ENCODE measurements at regions not wholly inside any gene's neighbourhood (a gene's known extent, or its start where the extent isn't known, plus 50 kb on each side); places are given as distances from the start of the nearest gene placed in this dataset.
"Not testable (repeated sequence)": the region's sequence is repeated elsewhere in the genome, so short reads cannot be mapped to it uniquely, and the experiment has no call there.

DNA sequence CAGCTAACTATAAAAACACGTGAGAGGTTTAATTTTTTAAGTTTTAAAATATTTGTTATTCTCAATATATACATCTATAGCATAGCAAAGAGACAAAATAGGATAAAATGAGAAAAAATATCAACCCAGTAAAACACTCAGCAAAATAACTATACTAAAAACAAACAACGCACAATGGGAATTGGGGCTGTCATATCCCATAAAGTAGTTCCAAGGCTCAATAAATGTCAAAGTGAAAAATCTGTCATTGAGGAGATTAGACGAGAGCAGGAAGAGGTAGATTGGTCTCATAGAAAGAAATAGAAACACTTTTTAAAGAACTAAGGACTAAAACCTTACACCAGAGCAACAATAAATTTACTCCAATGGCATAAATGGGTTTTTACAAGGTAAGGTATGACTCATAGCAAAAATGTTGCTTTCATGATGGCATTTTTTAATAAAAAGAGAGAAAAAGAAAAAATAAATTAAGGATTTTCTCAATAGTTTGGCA lies 153.7 kb downstream of the EVA1A start:
- Mint-ChIP-seq H3K27me3 (no peaks in the 10 kb centered on the region), H3K9me3 (ENCODE audit: low read depth) (peaks cover 14% of the 10 kb centered on the region), H3K27ac (no peak overlapping the region), H3K36me3 (peaks cover 14% of the 10 kb centered on the region), H3K4me1 (ENCODE audit: low read depth) (peaks cover 33% of the 10 kb centered on the region), H3K4me3 (no peak overlapping the region)

DNA sequence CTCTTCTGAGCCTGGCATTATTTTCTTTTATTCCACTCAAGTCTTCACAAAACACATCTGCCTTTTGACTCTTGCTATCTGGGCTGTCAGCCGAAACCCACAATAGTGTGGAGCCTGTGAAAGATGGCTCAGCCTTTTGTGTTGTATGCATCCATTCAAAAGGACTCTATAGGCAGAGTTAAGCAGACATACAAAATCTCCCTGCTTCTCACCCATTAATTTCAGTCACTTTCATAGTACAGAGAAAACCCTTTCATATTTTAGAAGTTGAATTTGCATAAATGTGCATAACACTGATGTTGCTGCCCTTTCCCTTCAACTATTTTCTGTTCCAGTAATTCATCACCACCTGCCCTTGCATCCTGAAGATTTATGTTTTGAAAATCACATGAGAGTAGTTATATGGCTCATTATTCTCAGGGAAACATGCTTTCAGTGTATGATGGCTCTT lies 154.6 kb downstream of the EVA1A start:
- Mint-ChIP-seq H3K4me1 (ENCODE audit: low read depth) (peaks cover 27% of the 10 kb centered on the region), H3K27ac (no peak overlapping the region), H3K4me3 (no peak overlapping the region), H3K9me3 (ENCODE audit: low read depth) (peaks cover 9% of the 10 kb centered on the region), H3K27me3 (no peaks in the 10 kb centered on the region), H3K36me3 (peaks cover 8% of the 10 kb centered on the region)

DNA sequence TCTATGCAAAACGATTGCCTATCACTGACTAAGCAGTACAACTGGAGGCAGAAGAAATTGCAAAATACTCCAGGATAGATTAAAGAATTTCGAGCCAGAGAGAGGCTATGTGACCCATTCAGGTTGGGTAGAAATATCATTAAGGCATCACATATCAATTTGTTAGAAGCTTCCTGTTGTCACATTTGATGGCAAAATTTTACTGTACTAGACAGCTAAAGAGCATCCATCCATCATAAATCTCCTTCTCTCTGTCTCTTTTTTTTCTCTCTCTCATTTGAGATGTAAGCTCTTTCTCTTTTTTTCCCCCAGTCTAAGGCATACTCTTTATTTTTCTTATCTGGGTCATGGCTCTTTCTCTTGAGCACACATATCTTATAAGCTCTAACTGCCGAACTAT lies 155.7 kb downstream of the EVA1A start:
- Mint-ChIP-seq H3K27me3 (no peaks in the 10 kb centered on the region), H3K4me3 (no peak overlapping the region), H3K36me3 (peaks cover 2% of the 10 kb centered on the region), H3K4me1 (ENCODE audit: low read depth) (peaks cover 27% of the 10 kb centered on the region), H3K27ac (peak overlapping the region; percentile 9), H3K9me3 (ENCODE audit: low read depth) (peaks cover 3% of the 10 kb centered on the region)

DNA sequence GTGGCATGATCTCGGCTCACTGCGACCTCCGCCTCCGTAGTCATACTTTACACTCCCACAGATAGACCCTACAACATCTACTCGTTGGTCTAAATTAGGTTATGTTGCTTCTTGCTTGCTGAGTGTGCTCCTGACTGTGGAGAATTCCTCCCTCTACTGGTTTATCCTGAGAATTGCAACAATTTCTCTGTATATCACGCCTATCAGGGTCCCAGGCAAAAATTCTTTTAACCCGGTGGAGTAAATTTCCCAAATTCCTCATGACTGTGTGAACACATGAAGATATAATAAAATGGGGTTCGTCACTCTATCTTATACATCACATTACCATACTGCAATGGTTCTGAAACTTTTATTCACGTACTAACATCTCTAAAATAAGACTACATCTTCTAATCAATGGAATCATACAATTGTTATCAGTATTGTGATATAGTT lies 156.7 kb downstream of the EVA1A start:
- Mint-ChIP-seq H3K4me3 (no peak overlapping the region), H3K27ac (no peak overlapping the region), H3K27me3 (no peaks in the 10 kb centered on the region), H3K36me3 (peaks cover 5% of the 10 kb centered on the region), H3K4me1 (ENCODE audit: low read depth) (peaks cover 24% of the 10 kb centered on the region), H3K9me3 (ENCODE audit: low read depth) (peaks cover 7% of the 10 kb centered on the region)

DNA sequence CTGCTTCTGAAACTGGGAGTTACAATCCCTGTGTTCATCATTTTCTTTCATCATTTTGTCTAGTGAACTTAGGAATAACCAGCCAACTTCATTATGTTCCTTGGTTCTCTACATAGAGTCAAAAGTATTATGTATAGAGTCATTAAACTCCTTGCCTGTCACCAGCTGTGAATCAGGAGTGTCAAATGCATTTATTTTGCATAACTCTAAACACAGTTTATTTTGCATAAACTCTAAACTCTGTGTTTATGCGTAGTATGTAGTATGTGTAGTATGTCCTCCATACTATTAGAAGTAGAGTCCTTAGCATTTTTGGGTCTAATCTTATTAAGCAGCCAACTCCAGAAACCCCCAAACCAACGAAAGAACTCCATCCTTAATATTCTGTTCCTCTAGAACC lies 164.4 kb downstream of the EVA1A start:
- Mint-ChIP-seq H3K4me3 (no peak overlapping the region), H3K4me1 (ENCODE audit: low read depth) (peaks cover 4% of the 10 kb centered on the region), H3K27me3 (no peaks in the 10 kb centered on the region), H3K36me3 (peaks cover 38% of the 10 kb centered on the region), H3K27ac (no peak overlapping the region), H3K9me3 (ENCODE audit: low read depth) (peaks cover 15% of the 10 kb centered on the region)

DNA sequence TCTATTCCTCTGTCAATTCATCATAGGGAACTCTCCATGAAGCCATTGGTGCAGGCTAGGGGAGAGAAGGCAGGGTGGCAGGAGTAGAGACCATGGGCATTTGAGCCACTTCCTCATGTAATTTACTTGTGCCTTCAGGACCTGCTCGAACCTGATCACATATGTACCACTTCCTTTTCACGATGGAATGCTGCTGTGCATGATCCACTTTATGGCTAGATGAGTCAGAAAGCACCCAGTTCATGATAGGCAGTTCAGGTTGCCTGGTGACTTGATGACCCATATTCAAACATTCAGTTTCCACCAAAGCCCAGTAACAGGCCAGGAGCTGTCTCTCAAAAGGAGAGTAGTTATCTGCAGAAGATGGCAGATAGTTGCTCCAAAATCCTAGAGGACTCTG lies 166.0 kb downstream of the EVA1A start:
- H3K36me3 Mint-ChIP-seq = peaks cover 52% of the 10 kb centered on the region
- not testable (repeated sequence) for H3K27ac Mint-ChIP-seq

DNA sequence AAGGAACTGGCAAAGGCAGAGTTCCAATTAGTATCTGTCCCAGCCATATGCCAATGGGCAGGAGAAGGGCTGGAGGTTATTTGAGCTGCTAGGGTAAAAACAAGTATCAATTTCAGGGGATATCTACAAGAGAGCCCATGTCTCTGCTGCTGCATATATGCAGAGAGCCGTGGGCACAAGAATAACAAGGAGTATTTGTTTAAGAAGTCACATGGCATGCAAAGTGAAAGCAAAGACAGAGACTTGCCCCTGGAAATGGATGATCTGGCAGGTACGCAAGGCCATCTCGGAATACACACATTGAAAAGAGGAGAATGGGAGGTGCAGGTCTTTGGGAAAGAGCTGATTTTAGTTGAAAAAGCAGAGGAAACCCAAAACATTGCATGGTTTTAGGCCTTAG lies 170.6 kb downstream of the EVA1A start:
- H3K27ac Mint-ChIP-seq = no peak overlapping the region
- no peaks in the 10 kb centered on the region for H3K27me3 Mint-ChIP-seq
- no peak overlapping the region for H3K4me3 Mint-ChIP-seq
- peaks cover 2% of the 10 kb centered on the region for H3K4me1 Mint-ChIP-seq (ENCODE audit: low read depth)
- peaks cover 6% of the 10 kb centered on the region for H3K9me3 Mint-ChIP-seq (ENCODE audit: low read depth)
- peaks cover 41% of the 10 kb centered on the region for H3K36me3 Mint-ChIP-seq

More for the DNA sequence above, 166.0 kb downstream of the EVA1A start:
- not testable (repeated sequence) for H3K4me3 Mint-ChIP-seq; H3K27me3 Mint-ChIP-seq; H3K4me1 Mint-ChIP-seq (ENCODE audit: low read depth)
- H3K9me3 Mint-ChIP-seq (ENCODE audit: low read depth) = peaks cover 14% of the 10 kb centered on the region

DNA sequence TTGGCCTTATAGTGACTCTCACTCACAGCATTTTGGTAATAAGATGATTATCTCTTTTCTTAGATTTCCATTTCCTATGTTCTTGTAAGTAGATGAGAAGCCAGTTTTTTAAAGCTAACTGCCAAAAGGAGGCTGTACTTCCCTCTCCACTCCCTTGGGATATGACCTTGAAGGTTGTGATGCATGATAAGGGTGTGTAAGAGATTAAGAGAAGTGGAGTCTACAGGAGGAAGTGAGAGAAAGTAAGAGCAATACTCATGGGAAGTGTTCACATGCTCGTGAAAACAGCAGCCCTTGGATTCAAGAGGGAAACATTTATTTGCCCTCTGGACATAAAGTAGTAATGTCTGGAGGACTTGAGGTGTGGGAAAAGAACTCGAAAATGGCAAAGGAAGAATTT lies 171.5 kb downstream of the EVA1A start:
- no peaks in the 10 kb centered on the region for H3K27me3 Mint-ChIP-seq
- no peak overlapping the region for H3K27ac Mint-ChIP-seq
- no peak overlapping the region for H3K4me3 Mint-ChIP-seq
- H3K4me1 Mint-ChIP-seq (ENCODE audit: low read depth) = no peaks in the 10 kb centered on the region
- peaks cover 42% of the 10 kb centered on the region for H3K36me3 Mint-ChIP-seq
- peaks cover 14% of the 10 kb centered on the region for H3K9me3 Mint-ChIP-seq (ENCODE audit: low read depth)

DNA sequence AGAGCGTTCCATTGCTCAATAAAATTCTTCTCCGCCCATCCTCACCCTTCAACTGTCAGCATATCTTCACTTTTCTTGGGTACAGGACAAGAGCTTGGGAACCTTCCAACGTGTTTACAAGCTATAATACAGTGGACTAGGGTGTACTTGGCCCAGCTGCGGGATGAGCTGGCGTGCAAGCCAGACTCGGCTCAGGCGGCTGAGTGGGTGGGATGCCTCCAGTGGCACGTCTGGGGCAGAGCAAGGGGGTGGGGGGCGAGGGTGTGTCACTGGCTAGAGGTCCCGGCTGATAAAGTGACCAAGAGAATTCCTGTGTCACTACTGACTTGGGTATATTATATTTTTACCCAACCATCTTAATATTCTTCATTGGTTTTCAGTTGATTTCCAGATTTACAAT lies 179.7 kb downstream of the EVA1A start:
- Mint-ChIP-seq H3K36me3 (peaks cover 39% of the 10 kb centered on the region), H3K27me3 (no peaks in the 10 kb centered on the region), H3K4me3 (no peak overlapping the region), H3K27ac (no peak overlapping the region), H3K4me1 (ENCODE audit: low read depth) (no peaks in the 10 kb centered on the region), H3K9me3 (ENCODE audit: low read depth) (peaks cover 22% of the 10 kb centered on the region)

DNA sequence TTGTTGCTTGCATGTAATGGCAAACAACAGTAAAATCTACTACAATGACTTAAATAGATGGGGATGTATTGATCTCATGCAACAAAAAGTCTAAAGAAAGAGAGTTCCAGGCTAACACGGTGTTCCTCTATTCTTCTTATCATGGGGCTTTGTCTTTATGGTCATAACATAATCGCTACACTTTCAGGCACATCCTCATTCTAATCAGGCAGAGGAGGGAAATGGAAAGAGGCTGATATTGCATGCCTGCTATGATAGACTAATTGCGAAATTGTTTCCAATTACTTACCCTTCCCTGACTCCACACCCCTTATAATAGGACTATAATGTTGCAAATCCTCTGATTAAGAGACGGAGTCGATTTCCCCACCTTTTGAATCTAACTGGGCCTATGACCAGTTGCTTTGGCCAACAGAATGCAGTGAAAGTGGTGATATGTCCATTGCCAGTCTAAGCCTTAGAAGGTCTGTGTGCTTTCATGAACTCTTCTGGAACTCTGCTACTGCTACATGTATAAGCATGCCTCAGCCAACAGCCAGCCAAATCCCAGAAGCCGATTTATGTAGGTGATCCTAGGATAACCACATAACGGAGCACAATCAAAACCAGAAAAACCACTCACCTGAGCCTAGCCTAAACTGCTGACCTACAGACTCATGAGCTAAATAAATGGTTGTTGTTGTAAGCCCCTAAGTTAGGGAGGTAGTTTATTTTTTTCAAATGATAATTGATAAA lies 180.3 kb upstream of the TACR1 start:
- H3K36me3 Mint-ChIP-seq = peaks cover 48% of the 10 kb centered on the region
- no peak overlapping the region for H3K27ac Mint-ChIP-seq

DNA sequence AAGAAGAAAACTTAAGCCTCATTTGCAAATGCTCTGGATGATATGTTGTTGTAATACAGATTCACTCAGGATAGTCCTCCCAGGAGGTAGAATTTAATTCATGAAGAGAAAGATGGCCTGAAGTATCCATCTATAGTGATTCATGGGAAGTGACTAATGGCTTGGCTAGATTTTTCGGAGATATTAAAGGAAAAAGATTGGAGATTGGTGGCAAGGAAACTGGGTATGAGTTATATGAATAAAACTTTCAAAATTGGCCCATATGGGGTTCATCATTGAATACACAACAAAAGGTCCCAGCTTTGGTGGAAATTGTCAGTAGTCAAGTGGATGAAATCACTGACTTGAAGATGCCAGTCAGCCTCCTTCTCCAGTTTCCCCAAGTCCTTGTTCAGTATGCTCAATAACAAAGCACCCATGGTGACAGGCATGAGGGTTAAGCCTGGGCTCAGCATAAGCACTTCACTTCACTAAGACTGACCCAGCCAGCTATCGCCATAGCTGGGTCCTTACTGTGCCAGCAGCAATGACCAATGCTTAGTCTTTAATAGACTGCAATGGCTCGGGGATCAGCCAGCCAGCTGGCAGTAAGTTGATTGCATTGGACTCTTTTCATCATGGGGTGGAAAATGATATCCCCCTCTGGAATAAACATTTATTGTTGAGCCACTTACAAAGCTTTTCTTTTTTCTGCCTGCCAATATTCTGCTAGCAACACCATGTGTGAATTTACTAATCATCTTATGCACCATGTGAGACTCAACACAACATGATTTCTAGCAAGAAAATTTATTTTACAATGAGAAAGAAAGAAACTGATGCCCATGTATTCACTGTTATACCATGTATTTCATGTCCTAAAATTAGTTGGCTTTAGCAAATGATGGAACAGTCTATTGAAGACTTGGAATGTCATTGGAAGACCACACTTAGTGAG lies 176.6 kb upstream of the TACR1 start:
- H3K9me3 Mint-ChIP-seq (ENCODE audit: low read depth) = peaks cover 18% of the 10 kb centered on the region
- H3K4me3 Mint-ChIP-seq = no peak overlapping the region
- H3K4me1 Mint-ChIP-seq (ENCODE audit: low read depth) = no peaks in the 10 kb centered on the region
- peaks cover 47% of the 10 kb centered on the region for H3K36me3 Mint-ChIP-seq
- H3K27me3 Mint-ChIP-seq = no peaks in the 10 kb centered on the region
- no peak overlapping the region for H3K27ac Mint-ChIP-seq

More for the DNA sequence above, 180.3 kb upstream of the TACR1 start:
- Mint-ChIP-seq H3K9me3 (ENCODE audit: low read depth) (peaks cover 18% of the 10 kb centered on the region), H3K4me3 (no peak overlapping the region), H3K4me1 (ENCODE audit: low read depth) (no peaks in the 10 kb centered on the region), H3K27me3 (no peaks in the 10 kb centered on the region)

DNA sequence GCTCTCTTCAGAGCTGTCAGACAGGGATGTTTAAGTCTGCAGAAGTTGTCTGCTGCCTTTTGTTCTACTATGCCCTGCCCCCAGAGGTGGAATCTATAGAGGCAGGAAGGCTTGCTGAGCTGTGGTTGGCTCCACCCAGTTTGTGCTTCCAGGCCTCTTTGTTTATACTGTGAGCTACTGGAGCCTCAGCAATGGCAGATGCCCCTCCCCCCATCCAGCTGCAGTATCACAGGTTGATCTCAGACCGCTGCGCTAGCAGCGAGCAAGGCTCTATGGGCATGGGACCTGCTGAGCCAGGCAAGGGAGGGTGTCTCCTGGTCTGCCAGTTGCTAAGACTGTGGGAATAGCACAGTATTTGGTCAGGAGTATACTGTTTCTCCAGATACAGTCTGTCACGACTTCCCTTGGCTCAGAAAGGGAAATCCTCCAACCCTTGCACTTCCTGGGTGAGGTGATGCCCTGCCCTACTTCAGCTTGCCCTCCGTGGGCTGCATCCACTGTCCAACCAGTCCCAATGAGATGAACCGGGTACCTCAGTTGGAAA lies 175.2 kb upstream of the TACR1 start:
- peaks cover 30% of the 10 kb centered on the region for H3K9me3 Mint-ChIP-seq (ENCODE audit: low read depth)
- not testable (repeated sequence) for H3K27ac Mint-ChIP-seq; H3K4me3 Mint-ChIP-seq; H3K27me3 Mint-ChIP-seq; H3K4me1 Mint-ChIP-seq (ENCODE audit: low read depth)
- H3K36me3 Mint-ChIP-seq = peaks cover 42% of the 10 kb centered on the region

DNA sequence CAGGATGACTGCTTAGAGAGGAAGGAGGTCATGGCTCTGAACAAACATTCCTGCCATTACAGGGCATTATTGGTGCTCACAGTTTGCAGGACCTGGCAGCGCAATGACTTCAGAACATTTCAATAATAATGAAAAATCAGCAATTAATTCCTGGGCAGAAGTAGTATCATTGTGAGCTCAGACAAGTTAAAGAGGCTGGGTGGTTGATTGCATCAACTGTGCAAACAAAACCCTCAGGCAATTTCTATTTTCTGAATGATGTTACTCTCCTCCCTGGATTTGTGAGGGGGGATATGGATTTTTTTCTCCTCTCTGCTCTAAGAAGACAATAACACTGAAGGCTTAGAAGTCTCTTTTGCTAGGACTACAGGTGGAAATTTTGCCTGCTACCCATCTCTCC lies 168.1 kb upstream of the TACR1 start:
- no peaks in the 10 kb centered on the region for H3K27me3 Mint-ChIP-seq
- H3K9me3 Mint-ChIP-seq (ENCODE audit: low read depth) = peaks cover 44% of the 10 kb centered on the region
- H3K4me3 Mint-ChIP-seq = no peak overlapping the region
- peaks cover 27% of the 10 kb centered on the region for H3K36me3 Mint-ChIP-seq
- H3K27ac Mint-ChIP-seq = no peak overlapping the region
- H3K4me1 Mint-ChIP-seq (ENCODE audit: low read depth) = no peaks in the 10 kb centered on the region

DNA sequence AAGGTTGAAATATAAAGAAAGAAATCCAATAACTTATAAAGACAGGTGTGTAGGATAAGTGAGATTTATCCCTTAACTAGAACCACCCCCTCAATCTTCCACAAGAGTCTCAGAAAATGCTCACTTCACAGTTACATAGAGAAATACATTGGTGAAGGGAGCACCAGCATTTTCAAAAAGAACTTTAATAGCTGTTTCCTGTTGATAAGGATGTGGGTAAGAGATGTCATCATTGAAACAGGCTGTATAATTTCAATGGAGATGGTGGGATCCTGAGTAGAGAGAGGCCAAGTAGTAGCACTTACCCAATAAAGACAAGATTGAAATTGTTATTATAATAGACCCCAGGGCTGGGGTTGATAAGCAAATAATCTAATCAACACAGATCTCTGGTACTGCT lies 162.2 kb upstream of the TACR1 start:
- H3K4me1 Mint-ChIP-seq (ENCODE audit: low read depth) = no peaks in the 10 kb centered on the region
- H3K9me3 Mint-ChIP-seq (ENCODE audit: low read depth) = peaks cover 26% of the 10 kb centered on the region
- H3K27ac Mint-ChIP-seq = no peak overlapping the region

DNA sequence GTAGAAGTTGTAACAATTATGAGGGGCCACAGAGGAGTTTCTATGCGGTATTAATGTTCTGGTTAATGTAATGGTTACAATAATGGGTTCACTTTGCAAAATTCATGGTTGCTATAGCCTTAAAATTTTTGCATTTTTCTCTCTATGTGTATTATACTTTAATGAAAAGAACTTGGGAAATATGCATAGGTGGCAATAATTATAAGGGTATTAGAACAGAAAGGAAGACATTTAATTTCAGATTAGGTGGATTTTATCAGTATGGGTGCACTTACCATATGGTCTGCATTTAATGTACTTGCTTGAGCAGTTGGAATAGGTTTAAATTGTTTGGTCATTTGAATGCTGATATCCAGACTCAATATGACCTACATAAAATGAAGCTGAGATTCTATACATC lies 161.6 kb upstream of the TACR1 start:
- Mint-ChIP-seq H3K4me1 (ENCODE audit: low read depth) (no peaks in the 10 kb centered on the region), H3K36me3 (peaks cover 25% of the 10 kb centered on the region), H3K27me3 (no peaks in the 10 kb centered on the region), H3K9me3 (ENCODE audit: low read depth) (peaks cover 26% of the 10 kb centered on the region), H3K4me3 (no peak overlapping the region), H3K27ac (no peak overlapping the region)

More for the DNA sequence above, 162.2 kb upstream of the TACR1 start:
- H3K4me3 Mint-ChIP-seq = no peak overlapping the region
- no peaks in the 10 kb centered on the region for H3K27me3 Mint-ChIP-seq
- H3K36me3 Mint-ChIP-seq = peaks cover 25% of the 10 kb centered on the region

All from activated naive CD8-positive, alpha-beta T cell (primary cell).